NCI-H2029 treated with DMSO at 0.1 percent for 48 hours (cell line): ENCODE measurements at regions not wholly inside any gene's neighbourhood (a gene's known extent, or its start where the extent isn't known, plus 50 kb on each side); places are given as distances from the start of the nearest gene placed in this dataset.
"Not testable (repeated sequence)": the region's sequence is repeated elsewhere in the genome, so short reads cannot be mapped to it uniquely, and the experiment has no call there.

Source experiments
- DNase-seq: peaks from one replicate; lab custom pipeline; 2025; lab: John Stamatoyannopoulos, UW

GRCh38 chr7:142698429-142698828 lies 50.8 kb upstream of the PRSS1 start:
- DNase-seq: no peak

GRCh38 chr7:142697270-142697669 lies 52.0 kb upstream of the PRSS1 start:
- DNase-seq: no peak

DNA sequence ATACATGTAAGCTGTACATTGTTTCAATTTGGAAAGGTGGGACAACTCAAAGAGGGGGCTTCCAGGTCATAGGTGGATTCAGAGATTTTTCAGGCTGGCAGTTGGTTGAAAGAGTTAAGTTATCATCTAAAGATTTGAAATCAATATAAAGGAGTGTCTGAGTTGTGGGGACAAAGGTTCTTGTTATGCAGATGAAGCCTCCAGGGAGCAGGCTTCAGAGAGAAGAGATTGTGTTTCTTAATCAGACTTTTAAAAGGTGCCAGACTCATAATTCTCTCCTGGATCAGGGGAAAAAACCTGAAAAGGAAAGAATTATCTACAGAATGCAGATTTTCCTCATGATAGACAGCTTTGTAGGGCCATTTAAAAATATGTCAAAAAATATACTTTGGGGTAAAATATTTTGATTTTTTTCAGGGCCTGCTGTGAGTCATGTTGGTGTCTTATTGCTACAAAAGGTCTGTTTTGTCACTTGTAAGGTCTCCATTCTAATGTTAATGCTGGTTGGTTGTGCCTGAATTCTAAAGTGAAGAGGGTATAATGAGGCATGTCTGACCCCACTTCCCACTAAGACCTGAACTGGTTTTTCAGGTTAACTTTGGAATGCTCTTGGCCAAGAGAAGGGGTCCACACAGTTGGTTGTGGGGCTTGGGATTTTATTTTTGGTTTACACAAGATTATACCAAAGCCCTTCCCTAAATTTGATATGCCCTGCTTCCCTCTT lies 52.7 kb upstream of the PRSS1 start:
- DNase-seq: no peak

DNA sequence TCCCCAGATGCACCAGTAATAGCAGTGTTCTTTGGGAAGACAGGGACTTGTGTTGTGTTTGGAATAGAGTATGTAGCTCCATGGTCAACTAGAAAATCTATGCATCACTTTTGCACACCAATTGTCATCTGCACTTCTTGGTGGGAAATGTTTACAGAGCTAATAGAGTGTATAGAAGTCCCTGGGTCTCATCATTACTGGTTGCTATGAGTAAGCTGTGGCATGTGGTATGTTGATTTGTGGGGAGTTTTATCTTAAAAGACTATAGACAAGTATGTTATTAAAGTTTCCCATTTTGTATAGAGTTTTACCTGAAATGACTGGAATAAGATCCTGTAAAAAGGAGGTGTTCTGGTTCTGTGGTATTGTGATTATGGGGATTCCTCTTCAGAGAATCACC lies 55.4 kb upstream of the PRSS1 start:
- DNase-seq: no peak

GRCh38 chr7:142690554-142691182 lies 58.6 kb upstream of the PRSS1 start:
- DNase-seq: no peak

DNA sequence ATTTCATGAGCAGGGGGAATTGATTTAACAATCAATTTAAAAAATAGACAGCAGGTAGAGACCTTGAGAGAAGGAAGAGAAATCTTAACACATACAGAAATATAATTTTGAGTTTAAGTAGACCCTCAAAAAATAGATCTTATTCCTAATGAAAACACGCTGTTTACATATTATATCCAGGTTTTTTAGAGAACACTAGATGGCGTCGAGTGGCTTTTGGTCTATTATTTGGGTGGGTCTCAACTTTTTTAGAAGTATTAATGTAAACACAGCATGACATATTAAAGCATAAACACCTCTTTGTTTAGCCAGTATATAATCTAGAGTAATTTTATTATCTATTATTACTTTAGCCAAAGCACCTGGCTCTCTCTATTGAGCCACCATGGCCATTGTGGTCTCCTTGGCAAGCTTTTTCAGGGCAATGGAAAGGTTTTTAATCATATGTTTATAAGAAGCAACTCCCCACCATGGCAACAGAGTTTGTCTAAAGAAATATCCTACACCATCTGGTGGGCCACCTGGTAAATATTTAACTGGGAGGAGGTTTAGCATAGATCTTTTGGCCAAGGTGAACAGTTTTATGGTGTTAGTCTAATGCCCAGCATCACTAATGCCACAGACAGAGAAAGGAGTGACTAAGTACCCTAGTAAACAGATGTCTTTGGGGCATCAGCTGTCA lies 59.7 kb upstream of the PRSS1 start:
- no peak for DNase-seq

DNA sequence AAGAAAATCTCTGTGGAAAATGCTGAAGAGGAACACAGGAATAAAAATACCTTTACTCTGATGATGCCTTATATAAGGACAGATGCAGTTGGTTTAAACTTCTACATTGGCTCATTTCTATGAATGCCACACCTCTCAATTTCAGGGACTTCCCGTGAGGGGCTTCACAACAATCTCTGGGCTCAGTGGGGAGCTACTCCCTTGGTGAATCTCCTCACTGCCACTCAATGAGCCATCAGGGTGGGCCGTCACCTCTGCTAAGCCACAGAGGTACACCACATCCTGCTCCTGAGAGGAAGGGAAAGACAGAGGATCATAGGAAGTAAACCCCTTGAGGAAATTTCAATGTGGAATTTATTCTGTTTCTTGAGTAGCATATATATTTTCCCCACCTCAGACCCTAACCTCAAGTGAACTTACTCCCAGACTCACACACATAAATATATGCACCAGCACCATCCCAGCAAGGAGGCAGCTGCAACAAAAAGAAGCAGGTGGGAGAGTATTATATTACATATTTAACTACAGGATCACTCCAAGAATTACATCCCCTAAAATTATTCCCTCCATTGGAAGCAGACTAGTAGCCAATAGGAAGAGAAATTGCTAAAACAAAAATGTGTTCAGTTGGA lies 63.3 kb upstream of the PRSS1 start:
- no peak for DNase-seq

DNA sequence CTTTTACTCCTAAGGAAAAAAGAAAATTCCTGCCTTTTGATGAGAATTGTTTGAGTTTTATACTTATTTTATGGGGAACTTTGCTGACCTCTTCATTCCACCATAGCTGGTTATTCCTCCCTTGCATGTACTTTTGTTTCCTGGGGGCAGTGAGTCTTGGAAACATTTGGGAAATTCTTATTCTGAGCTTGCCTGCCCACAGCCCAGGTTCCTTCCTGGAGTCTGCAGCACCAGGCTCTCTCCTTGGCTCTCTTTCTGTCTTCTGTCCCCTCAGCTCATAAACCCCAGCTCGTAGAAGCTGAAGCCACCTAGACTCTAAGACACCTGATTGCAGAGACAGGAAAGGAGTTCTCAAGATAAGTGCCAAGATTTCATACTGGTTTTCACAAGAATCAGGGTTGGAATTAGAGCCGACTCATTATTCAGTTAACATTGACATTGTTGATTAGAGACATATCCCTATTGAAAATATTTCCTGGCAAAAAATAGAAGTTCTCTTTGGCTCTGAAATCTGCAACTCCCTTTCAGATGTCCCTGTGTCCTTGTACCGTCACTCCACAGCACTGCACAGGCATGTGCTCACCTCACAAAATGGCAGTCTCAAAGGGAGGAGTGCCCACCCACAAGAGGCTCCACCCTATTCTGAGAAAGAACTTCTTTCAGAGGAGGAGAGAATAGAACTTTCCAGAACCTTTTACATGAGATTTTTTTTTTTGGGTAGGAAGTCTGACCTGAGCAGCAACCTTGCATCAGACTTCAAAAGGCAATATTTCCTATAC lies 67.8 kb upstream of the PRSS1 start:
- DNase-seq: no peak

- no peak for DNase-seq
Measured at GRCh38 chr7:142671506-142671905, 77.8 kb upstream of the PRSS1 start.

DNA sequence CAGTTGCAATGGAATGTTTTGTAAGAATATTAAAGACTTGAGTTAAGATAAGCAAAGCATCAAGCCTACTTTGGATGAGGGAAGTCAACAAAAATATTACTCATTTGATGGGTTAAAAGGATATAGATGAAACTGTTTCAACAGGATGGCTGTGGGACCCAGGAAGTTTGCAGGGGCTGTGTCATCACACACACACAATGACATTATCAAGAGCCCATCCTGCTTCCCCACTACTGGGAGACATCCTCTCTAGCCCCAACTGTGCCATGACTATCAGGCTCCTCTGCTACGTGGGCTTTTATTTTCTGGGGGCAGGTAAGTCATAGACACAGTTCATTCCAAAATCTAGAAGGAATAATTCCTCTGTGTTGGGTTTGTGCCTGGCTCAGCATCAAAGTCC lies 78.8 kb upstream of the PRSS1 start:
- no peak for DNase-seq

DNA sequence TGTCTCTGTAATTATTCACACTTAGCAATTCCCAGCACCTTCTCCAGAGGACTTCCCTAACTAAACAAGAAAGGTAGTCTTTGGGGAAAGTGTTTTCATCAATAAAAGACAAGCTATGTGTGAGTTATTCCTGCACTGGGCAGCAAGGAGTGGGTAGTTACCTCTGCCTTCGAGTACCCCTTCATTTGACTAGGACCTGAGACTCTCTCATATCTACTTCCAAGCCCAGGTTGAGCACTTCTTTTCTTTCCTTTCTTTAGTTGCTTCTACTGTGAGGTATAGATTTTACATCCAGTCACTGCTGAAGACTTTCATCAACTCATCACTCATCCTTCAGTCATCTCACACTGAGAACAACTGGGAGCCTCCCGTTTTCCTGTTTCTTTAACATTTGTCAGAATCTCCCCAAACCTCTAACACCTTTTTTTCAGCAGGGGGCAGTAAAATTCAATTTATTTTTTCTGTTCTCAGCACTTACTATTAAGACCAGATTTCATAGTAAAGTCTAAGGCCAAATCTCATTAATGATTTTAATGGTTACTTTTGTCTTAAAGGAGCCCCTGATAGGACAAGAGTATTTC lies 80.1 kb upstream of the PRSS1 start:
- DNase-seq: no peak

- DNase-seq: no peak
Measured at GRCh38 chr7:142668495-142668894, 80.8 kb upstream of the PRSS1 start.

DNA sequence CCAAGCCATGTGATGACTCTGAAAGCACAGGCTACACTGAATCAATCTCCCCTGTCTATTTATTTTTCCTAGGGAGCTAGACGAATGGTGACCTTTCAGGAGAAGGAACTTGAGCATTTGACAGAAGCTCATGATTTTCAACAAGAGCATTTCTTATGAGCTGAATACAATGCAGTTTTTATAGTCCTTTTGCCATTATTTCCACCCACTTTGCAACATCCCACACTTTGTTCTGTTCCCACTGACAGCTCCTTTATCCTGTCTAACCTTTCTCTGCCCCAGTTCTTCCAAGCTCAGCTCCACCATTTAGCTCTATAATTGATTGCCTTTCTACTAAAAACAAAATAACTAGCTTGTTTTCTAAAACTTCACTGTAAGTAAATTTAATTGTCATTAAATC lies 91.9 kb upstream of the PRSS1 start:
- no peak for DNase-seq

DNA sequence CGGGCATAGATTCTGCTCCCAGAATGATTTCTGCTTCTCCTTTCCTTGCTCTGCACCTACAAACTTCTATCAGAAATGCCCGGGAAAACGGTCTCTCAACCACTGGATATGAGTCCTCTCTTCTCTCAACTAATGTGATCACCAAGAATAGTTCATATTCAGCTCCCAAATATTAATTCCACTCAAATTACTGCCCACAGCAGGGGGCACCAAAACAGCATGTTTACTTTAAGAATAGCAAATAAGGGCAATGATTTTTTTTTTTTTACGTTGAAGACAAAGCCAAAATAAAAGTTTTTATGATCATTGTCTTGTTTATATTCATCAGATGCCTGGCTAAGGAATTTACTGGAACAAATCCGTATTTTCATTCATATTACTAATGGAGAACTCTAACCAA lies 94.9 kb upstream of the PRSS1 start:
- no peak for DNase-seq

DNA sequence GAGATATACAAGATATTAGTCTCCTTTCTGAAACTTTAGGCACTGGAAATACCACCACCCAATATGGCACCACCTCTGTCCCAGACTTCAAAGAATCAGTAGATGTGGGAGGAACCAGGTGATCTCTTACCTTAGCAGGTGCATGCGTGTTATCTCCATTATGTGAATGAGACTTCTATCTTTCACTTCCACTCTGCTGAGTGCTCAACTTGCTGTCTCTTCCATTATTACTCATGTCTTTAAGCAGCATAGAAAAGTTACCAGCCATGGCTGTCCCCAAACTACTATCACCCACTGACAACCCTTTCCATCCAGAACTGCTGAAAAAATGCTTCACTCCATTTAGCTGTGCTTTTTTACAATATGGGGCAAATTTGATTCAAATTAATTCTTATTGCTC lies 101.5 kb upstream of the PRSS1 start:
- DNase-seq: no peak

DNA sequence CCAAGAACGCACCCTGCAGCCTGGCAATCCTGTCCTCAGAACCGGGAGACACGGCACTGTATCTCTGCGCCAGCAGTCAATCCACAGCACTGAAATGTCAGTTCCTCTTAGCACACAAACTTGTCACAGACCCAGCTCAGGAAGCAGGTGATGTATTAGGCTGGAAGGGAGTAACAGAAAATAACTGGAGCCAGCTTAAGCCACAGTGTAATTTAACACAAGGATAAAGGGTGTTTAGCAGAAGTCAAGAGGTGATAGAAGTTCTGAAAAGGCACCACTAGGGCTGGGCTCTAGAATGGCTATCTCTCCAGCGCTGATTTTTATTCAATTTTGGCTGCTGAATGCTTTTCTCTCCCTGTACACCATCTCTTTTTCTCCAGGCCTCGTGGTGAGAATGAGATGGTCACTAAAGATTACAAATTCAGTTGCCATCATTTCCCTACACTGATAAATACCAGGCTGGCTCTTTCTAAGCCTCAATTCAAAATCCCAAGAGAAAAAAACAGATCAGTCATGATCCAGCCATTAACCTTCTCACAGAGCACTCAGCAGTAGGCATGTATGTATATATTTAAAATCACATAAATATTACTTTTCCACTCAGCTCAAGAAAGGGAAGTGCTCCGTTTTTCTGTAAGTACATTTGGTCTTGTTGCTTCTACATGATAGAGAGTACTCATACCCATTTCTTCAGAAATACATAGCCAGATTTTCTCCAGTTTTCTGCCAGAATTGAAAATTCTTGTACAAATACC lies 102.7 kb upstream of the PRSS1 start:
- DNase-seq: no peak

- DNase-seq: no peak
Measured at GRCh38 chr7:142645777-142646176, 103.5 kb upstream of the PRSS1 start.

GRCh38 chr7:142642316-142642715 lies 107.0 kb upstream of the PRSS1 start:
- no peak for DNase-seq

GRCh38 chr7:142641252-142641651 lies 108.0 kb upstream of the PRSS1 start:
- DNase-seq: not testable (repeated sequence)

- DNase-seq: no peak
Measured at GRCh38 chr7:142638581-142638980, 110.7 kb upstream of the PRSS1 start.

DNA sequence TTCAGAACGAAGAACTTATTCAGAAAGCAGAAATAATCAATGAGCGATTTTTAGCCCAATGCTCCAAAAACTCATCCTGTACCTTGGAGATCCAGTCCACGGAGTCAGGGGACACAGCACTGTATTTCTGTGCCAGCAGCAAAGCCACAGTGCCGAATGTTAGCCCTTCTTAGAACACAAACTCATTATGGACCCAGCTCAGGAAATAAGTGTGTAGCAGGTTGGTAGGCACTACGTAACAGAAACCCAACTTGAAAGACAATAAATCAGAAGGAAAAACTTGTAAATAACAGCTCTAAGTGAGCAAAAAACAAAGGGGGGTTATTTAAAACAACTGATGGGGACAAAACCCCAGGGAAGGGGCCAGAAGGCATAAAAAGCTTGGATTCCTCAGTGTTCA lies 112.0 kb upstream of the PRSS1 start:
- no peak for DNase-seq
